H1 (cell line): ENCODE measurements at regions not wholly inside any gene's neighbourhood (a gene's known extent, or its start where the extent isn't known, plus 50 kb on each side); places are given as distances from the start of the nearest gene placed in this dataset.

Experiments used
- CTCF ChIA-PET: fragments of 300-600 bp; sonication (Branson Sonifier 250); formaldehyde crosslinking; loops from one replicate; lab custom pipeline; 2021; ENCODE audit not compliant: partially characterized antibody; lab: Charles Lee
- POLR2A ChIA-PET: fragments of 300-600 bp; sonication (Branson Sonifier 250); formaldehyde crosslinking; loops from one replicate; lab custom pipeline; 2021; ENCODE audit warnings: inconsistent platforms; ENCODE audit not compliant: partially characterized antibody; lab: Charles Lee
- DNase-seq, 2 experiments: peaks; one replicate each; pipeline versions ENCODE4 v3.0.0 to v3.0.0-alpha.2; 2010 to 2022; ENCODE audit warnings: low spot score in 2 of 2, low read depth in 1 of 2, mixed read lengths in 1 of 2
- FAIRE-seq: peaks from 2 replicates; lab custom pipeline; 2011; peaks lifted over from hg19 to GRCh38; lab: Jason Lieb, UNC
- H2AFZ ChIP-seq: 2 replicates; pipeline ENCODE4 v1.8.1; 2012; ENCODE audit warnings: low read length, inconsistent platforms
- H2AK5ac ChIP-seq: 2 replicates; pipeline ENCODE4 v1.6.1; 2013; ENCODE audit warnings: low read depth, low read length
- H2BK120ac ChIP-seq: replicated peaks from 2 replicates; pipeline ENCODE3; 2013; ENCODE audit warnings: low read depth, low read length, inconsistent platforms
- H2BK12ac ChIP-seq: 2 replicates; pipeline ENCODE4 v1.6.1; 2013; ENCODE audit warnings: low read depth, low read length
- H2BK15ac ChIP-seq: 2 replicates; pipeline ENCODE4 v1.6.1; 2013; ENCODE audit warnings: low read length
- H2BK20ac ChIP-seq: 2 replicates; pipeline ENCODE4 v1.6.1; 2013; ENCODE audit warnings: low read length
- H2BK5ac ChIP-seq: 2 replicates; pipeline ENCODE4 v1.6.1; 2013; ENCODE audit warnings: low read depth, low read length
- H3K14ac ChIP-seq: 2 replicates; pipeline ENCODE4 v1.6.1; 2013; ENCODE audit warnings: inconsistent platforms; ENCODE audit not compliant: insufficient read length
- H3K18ac ChIP-seq: 2 replicates; pipeline ENCODE4 v1.6.1; 2013; ENCODE audit warnings: low read length; ENCODE audit errors: extremely low read depth
- H3K23ac ChIP-seq: 2 replicates; pipeline ENCODE4 v1.6.1; 2013; ENCODE audit warnings: inconsistent platforms; ENCODE audit not compliant: insufficient read length
- H3K23me2 ChIP-seq: 2 replicates; pipeline ENCODE4 v1.6.1; 2013; ENCODE audit warnings: low read depth, low read length
- H3K27ac ChIP-seq: 2 replicates; pipeline ENCODE4 v1.6.1; 2011; ENCODE audit warnings: low read depth, low read length, inconsistent platforms
- H3K27me3 ChIP-seq, 4 experiments: replicated peaks in 1 of 4; 1 replicate in 1 of 4; 2 replicates in 3 of 4; pipeline versions ENCODE4 v1.6.1 to v1.8.1; 2011 to 2013; ENCODE audit warnings: low read length in 3 of 4, mild to moderate bottlenecking in 3 of 4, inconsistent platforms in 2 of 4, mixed read lengths in 2 of 4, moderate library complexity in 1 of 4; ENCODE audit not compliant: control insufficient read depth in 3 of 4, insufficient read depth in 3 of 4; ENCODE audit errors: extremely low read depth in 1 of 4
- H3K36me3 ChIP-seq, 4 experiments: 2 replicates each; pipeline versions ENCODE4 v1.6.1 to v1.8.1; 2011 to 2013; ENCODE audit warnings: mild to moderate bottlenecking in 4 of 4, low read length in 3 of 4, moderate library complexity in 2 of 4, control low read depth in 1 of 4, inconsistent platforms in 1 of 4; ENCODE audit not compliant: insufficient read depth in 4 of 4, control insufficient read depth in 2 of 4
- H3K4ac ChIP-seq: replicated peaks from 2 replicates; pipeline ENCODE3; 2013; ENCODE audit warnings: low read length, low read depth, mixed read lengths, inconsistent platforms; ENCODE audit not compliant: insufficient read length
- H3K4me1 ChIP-seq, 4 experiments: replicated peaks in 1 of 4; 1 replicate in 1 of 4; 2 replicates in 3 of 4; pipeline versions ENCODE4 v1.6.1 to v1.8.1; 2011 to 2013; ENCODE audit warnings: low read length in 3 of 4, inconsistent platforms in 2 of 4, mixed read lengths in 1 of 4; ENCODE audit not compliant: insufficient read depth in 4 of 4, control insufficient read depth in 3 of 4
- H3K4me2 ChIP-seq, 2 experiments: 2 replicates each; pipeline versions ENCODE4 v1.6.1 to v1.8.1; 2011 to 2013; ENCODE audit warnings: low read depth in 2 of 2, low read length in 2 of 2, control low read depth in 1 of 2, inconsistent platforms in 1 of 2, mild to moderate bottlenecking in 1 of 2; ENCODE audit not compliant: insufficient read depth in 1 of 2
- H3K4me3 ChIP-seq, 4 experiments: fragments of 200-600, 300-600 bp in 1 of 4; sonication (generic), shearing (Covaris generic), sonication (Bioruptor Twin) in 1 of 4; 2 replicates each; pipeline versions ENCODE4 v1.5.1 to v1.8.1; 2011 to 2016; ENCODE audit warnings: low read length in 4 of 4, low read depth in 3 of 4, control low read depth in 2 of 4, inconsistent platforms in 2 of 4, mild to moderate bottlenecking in 2 of 4, mixed read lengths in 1 of 4, moderate library complexity in 1 of 4; ENCODE audit not compliant: insufficient read depth in 2 of 4; ENCODE audit errors: extremely low read depth in 1 of 4
- H3K56ac ChIP-seq: replicated peaks from 2 replicates; pipeline ENCODE3; 2013; ENCODE audit warnings: low read depth, mild to moderate bottlenecking, mixed read lengths, low read length, inconsistent platforms; ENCODE audit not compliant: insufficient read length
- H3K79me1 ChIP-seq: 2 replicates; pipeline ENCODE4 v1.6.1; 2013; ENCODE audit warnings: low read depth, low read length, control low read depth
- H3K79me2 ChIP-seq, 2 experiments: 2 replicates each; pipeline versions ENCODE4 v1.6.1 to v1.8.1; 2012 to 2013; ENCODE audit warnings: low read length in 2 of 2, mild to moderate bottlenecking in 2 of 2, inconsistent platforms in 1 of 2; ENCODE audit not compliant: insufficient read depth in 2 of 2, control insufficient read depth in 1 of 2
- H3K9ac ChIP-seq, 4 experiments: replicated peaks in 1 of 4; 1 replicate in 1 of 4; 2 replicates in 3 of 4; pipeline versions ENCODE4 v1.6.1 to v1.8.1; 2011 to 2013; ENCODE audit warnings: low read depth in 3 of 4, low read length in 3 of 4, control low read depth in 2 of 4, mild to moderate bottlenecking in 2 of 4, moderate library complexity in 2 of 4, inconsistent platforms in 1 of 4; ENCODE audit errors: extremely low read depth in 1 of 4
- H3K9me3 ChIP-seq, 2 experiments: 2 replicates each; pipeline versions ENCODE4 v1.6.1 to v1.8.1; 2012 to 2013; ENCODE audit warnings: mild to moderate bottlenecking in 2 of 2, moderate library complexity in 2 of 2, control low read depth in 1 of 2, inconsistent platforms in 1 of 2, low read depth in 1 of 2, low read length in 1 of 2, mixed read lengths in 1 of 2; ENCODE audit not compliant: insufficient read depth in 2 of 2
- H4K20me1 ChIP-seq, 2 experiments: replicated peaks in 1 of 2; 2 replicates each; pipeline versions ENCODE3 to v1.8.1; 2011 to 2013; ENCODE audit warnings: inconsistent platforms in 2 of 2, low read length in 2 of 2, mild to moderate bottlenecking in 1 of 2; ENCODE audit not compliant: insufficient read depth in 2 of 2, control insufficient read depth in 1 of 2
- H4K5ac ChIP-seq: 2 replicates; pipeline ENCODE4 v1.6.1; 2013; ENCODE audit warnings: low read length, low read depth, mixed read lengths, inconsistent platforms; ENCODE audit not compliant: insufficient read length
- H4K8ac ChIP-seq: 2 replicates; pipeline ENCODE4 v1.8.0; 2013; ENCODE audit warnings: mild to moderate bottlenecking, moderate library complexity, low read length, inconsistent platforms; ENCODE audit not compliant: insufficient read depth; ENCODE audit errors: extremely low read depth
- H4K91ac ChIP-seq: replicated peaks from 2 replicates; pipeline ENCODE3; 2013; ENCODE audit warnings: low read length, mixed read lengths, inconsistent platforms; ENCODE audit not compliant: insufficient read length
- CBX8 ChIP-seq: fragments of 300-800, 300-1000 bp; sonication (generic); IDR thresholded peaks from 2 replicates; pipeline ENCODE4 v1.7.1; 2016; ENCODE audit warnings: low read depth, low read length, borderline replicate concordance
- FOSL1 ChIP-seq: IDR thresholded peaks from 2 replicates; pipeline ENCODE4 v1.6.1; 2011; ENCODE audit warnings: mild to moderate bottlenecking, low read depth, low read length, moderate library complexity; ENCODE audit not compliant: insufficient read depth
- WGBS, 2 experiments: shearing (Covaris generic) in 1 of 2; methylation state at CpG; one replicate each; pipeline versions ENCODE4 v1.1.6 to v1.1.7; 2013 to 2015; ENCODE audit warnings: low lambda C conversion rate in 2 of 2, mixed read lengths in 2 of 2, inconsistent platforms in 1 of 2, low coverage in 1 of 2, missing lambda C conversion rate in 1 of 2; ENCODE audit not compliant: insufficient replicate concordance in 2 of 2, insufficient coverage in 1 of 2, insufficient read length in 1 of 2; ENCODE audit errors: extremely low coverage in 1 of 2, missing lambda C conversion rate in 1 of 2; 5-methylcytosine and 5-hydroxymethylcytosine counted together

- FAIRE-seq, result no peak
- no peak for TF ChIP-seq CBX8
- TF ChIP-seq FOSL1, result no peak
Measured at GRCh38 chrX:34288782-34289181, 156.7 kb upstream of the FAM47A start.

More at GRCh38 chrX:34288782-34289181, 156.7 kb upstream of the FAM47A start:
- no peak overlapping the region for H3K4me2 ChIP-seq
- no peak overlapping the region for H2AK5ac ChIP-seq
- H4K5ac ChIP-seq, result no peak overlapping the region
- H3K23ac ChIP-seq, result no peak overlapping the region
- no peaks in the 10 kb centered on the region for H3K4me1 ChIP-seq
- no peak overlapping the region for H3K56ac ChIP-seq
- H4K91ac ChIP-seq, result no peak overlapping the region
- no peaks in the 10 kb centered on the region for H4K20me1 ChIP-seq
- no peak overlapping the region for H2BK120ac ChIP-seq
- no peak overlapping the region for H3K14ac ChIP-seq
- no peak overlapping the region for H2BK15ac ChIP-seq
- no peaks in the 10 kb centered on the region for H3K9me3 ChIP-seq
- no peak overlapping the region for H2AFZ ChIP-seq
- 78% methylated on average over 1 of the region's 2 CpGs; no CpG with 5 or more reads in 1 of the 2 experiments for WGBS, 2 experiments
- no peak overlapping the region for H2BK20ac ChIP-seq
- no peaks in the 10 kb centered on the region for H3K23me2 ChIP-seq
- no peak overlapping the region for H3K27ac ChIP-seq
- H2BK12ac ChIP-seq, result no peak overlapping the region
- H3K27me3 ChIP-seq, result no peaks in the 10 kb centered on the region
- no peak overlapping the region for H4K8ac ChIP-seq
- no peaks in the 10 kb centered on the region for H3K79me2 ChIP-seq
- H3K79me1 ChIP-seq, result no peaks in the 10 kb centered on the region
- H3K36me3 ChIP-seq, result no peaks in the 10 kb centered on the region
- H3K4ac ChIP-seq, result no peak overlapping the region
- CTCF ChIA-PET, result no interaction called here
- H3K18ac ChIP-seq, result no peak overlapping the region
- no peak overlapping the region for H3K4me3 ChIP-seq
- H3K9ac ChIP-seq, result no peak overlapping the region
- DNase-seq, result no peak
- H2BK5ac ChIP-seq, result no peak overlapping the region
- POLR2A ChIA-PET, result no interaction called here
